Panc1 (cell line): ENCODE measurements at regions not wholly inside any gene's neighbourhood (a gene's known extent, or its start where the extent isn't known, plus 50 kb on each side); places are given as distances from the start of the nearest gene placed in this dataset.

Source experiments
- ATAC-seq: fragments of 200-7000 bp; cut with Tn5 transposase; 2 replicates; pipeline ENCODE4 v1.9.1; 2020; ENCODE audit warnings: mild to moderate bottlenecking, moderate library complexity
- BruUV-seq: library from RNA; stranded (reverse); fragments of 400-500 nt; replicated peaks from 2 replicates; lab custom pipeline; 2021; lab: Mats Ljungman, UMichigan
- CTCF ChIA-PET: fragments of 300-600 bp; sonication (Branson Sonifier 250); formaldehyde crosslinking; loops from one replicate; lab custom pipeline; 2022; ENCODE audit warnings: antibody characterized with exemption; lab: Charles Lee
- POLR2A ChIA-PET: fragments of 300-600 bp; sonication (Branson Sonifier 250); formaldehyde crosslinking; loops from one replicate; lab custom pipeline; 2022; ENCODE audit warnings: antibody characterized with exemption; lab: Charles Lee
- DNase-seq: peaks from one replicate; pipeline ENCODE4 v3.0.0-alpha.2; 2010; ENCODE audit warnings: low read depth, low spot score
- H3K27ac ChIP-seq: 2 replicates; pipeline ENCODE4 v1.5.1; 2011; ENCODE audit warnings: mild to moderate bottlenecking, low read length, inconsistent platforms
- H3K27me3 ChIP-seq: fragments of 200-500 bp; sonication (Bioruptor generic); 2 replicates; pipeline ENCODE4 v1.6.0; 2014; ENCODE audit warnings: low read length, inconsistent platforms; ENCODE audit not compliant: control insufficient read depth, insufficient read depth
- H3K36me3 ChIP-seq: fragments of 200-500 bp; sonication (Bioruptor generic); 2 replicates; pipeline ENCODE4 v1.5.1; 2014; ENCODE audit warnings: inconsistent platforms, mild to moderate bottlenecking, low read length, moderate library complexity; ENCODE audit not compliant: control insufficient read depth, insufficient read depth
- H3K4me1 ChIP-seq: 2 replicates; pipeline ENCODE4 v1.5.1; 2011; ENCODE audit warnings: inconsistent platforms, mild to moderate bottlenecking, low read length, moderate library complexity; ENCODE audit not compliant: control insufficient read depth, insufficient read depth
- H3K4me3 ChIP-seq, 2 experiments: 2 replicates each; pipeline ENCODE4 v1.5.1; 2011 to 2012; ENCODE audit warnings: low read depth in 2 of 2, low read length in 2 of 2, mild to moderate bottlenecking in 2 of 2, inconsistent platforms in 1 of 2, moderate library complexity in 1 of 2
- H3K9me3 ChIP-seq: fragments of 200-500 bp; sonication (Bioruptor generic); 2 replicates; pipeline ENCODE4 v1.5.1; 2014; ENCODE audit warnings: low read depth, mild to moderate bottlenecking, inconsistent platforms, low read length, moderate library complexity; ENCODE audit not compliant: control insufficient read depth, insufficient read depth
- POLR2AphosphoS5 ChIP-seq: IDR thresholded peaks from 2 replicates; pipeline ENCODE4 v1.6.1; 2012; ENCODE audit warnings: mild to moderate bottlenecking, low read depth, low read length, moderate library complexity
- SIN3A ChIP-seq: IDR thresholded peaks from 2 replicates; pipeline ENCODE4 v1.6.1; 2012; ENCODE audit warnings: low read depth, mild to moderate bottlenecking, low read length, moderate library complexity, borderline replicate concordance; ENCODE audit not compliant: insufficient read depth
- TCF7L2 ChIP-seq: IDR thresholded peaks from 2 replicates; pipeline ENCODE4 v1.6.1; 2011; ENCODE audit warnings: mild to moderate bottlenecking, low read depth, low read length, inconsistent platforms
- in situ Hi-C: cut with HindIII; loops from 2 replicates; pipeline ENCODE4 v1.10.0; 2016; ENCODE audit warnings: low sequenced_read_pairs, low pct_unique_long_range_greater_than_20kb
- intact Hi-C: fragments of 100-400 bp; cut with micrococcal nuclease; formaldehyde crosslinking; loops from one replicate; pipeline ENCODE4 v1.10.0; 2022; ENCODE audit not compliant: unreplicated experiment
- TF ChIP-seq, protein P1 (sequence below): fragments of 450-650 bp; IDR thresholded peaks from 2 replicates; pipeline ENCODE4 v1.5.1; 2017; ENCODE audit warnings: mild to moderate bottlenecking
- TF ChIP-seq, protein P2 (sequence below), 2 experiments: IDR thresholded peaks; 2 replicates each; pipeline ENCODE4 v1.6.1; 2011 to 2012; ENCODE audit warnings: low read depth in 2 of 2, control low read depth in 1 of 2, low read length in 1 of 2, mild to moderate bottlenecking in 1 of 2, moderate library complexity in 1 of 2; ENCODE audit not compliant: insufficient read depth in 1 of 2

DNA sequence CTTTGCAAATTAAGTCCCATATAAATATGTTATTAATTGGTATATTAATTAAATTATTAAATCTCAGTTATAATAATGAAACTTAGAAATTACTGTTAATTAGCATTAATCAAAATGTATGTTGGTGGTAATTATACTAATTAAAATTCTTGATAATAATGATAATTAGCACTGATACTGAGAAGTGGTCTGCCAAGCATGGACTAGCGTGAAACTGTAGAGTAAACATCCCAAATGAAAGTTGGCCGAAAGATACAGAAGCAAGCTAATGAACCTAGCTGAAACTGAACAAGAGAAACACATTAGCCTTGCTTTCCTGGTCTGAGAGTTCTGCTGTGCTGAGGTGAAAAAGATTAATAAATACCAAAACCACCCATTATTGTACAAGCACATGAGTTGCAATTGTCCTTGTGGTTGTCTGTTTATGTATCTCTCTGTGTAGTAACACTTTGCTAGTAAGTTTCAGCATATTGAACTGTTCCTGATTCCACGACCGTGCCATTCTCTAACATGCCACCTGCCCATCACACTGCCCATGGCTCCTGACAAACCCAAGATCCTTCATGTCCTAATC is 341.8 kb downstream of the PLPP3 start:
- POLR2A ChIA-PET: no interaction called here
- TF ChIP-seq TCF7L2: no peak
- no TSS peak for BruUV-seq
- Histone ChIP-seq H3K27ac (no peak overlapping the region), H3K4me3 (no peak overlapping the region), H3K9me3 (no peaks in the 10 kb centered on the region), H3K36me3 (no peaks in the 10 kb centered on the region), H3K4me1 (no peaks in the 10 kb centered on the region), H3K27me3 (no peaks in the 10 kb centered on the region)
- CTCF ChIA-PET: no interaction called here
- ATAC-seq (no peak), DNase-seq (no peak)
- intact Hi-C loops (no loop called here), in situ Hi-C loops (no loop called here)

DNA sequence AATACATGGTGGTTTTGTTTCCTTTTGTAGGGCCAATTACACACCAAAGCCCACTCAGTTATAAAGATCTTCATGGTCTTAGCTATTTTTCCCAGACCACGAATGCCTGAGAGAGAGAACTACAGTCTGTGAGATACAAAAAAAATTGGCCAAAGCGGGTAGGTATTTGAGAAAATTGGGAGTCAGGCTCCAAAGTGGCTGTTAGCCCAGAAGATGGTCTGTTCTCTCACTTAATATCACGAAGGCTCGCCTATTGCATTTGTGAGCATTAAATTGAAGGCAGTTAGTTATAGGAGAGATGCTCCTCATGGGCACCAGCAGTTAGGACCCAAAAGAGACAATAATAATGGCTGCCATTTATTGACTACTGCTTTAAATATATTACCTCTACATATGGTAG is 342.7 kb downstream of the PLPP3 start:
- Histone ChIP-seq H3K9me3 (no peaks in the 10 kb centered on the region), H3K27ac (no peak overlapping the region), H3K4me1 (no peaks in the 10 kb centered on the region), H3K36me3 (no peaks in the 10 kb centered on the region), H3K27me3 (no peaks in the 10 kb centered on the region), H3K4me3 (no peak overlapping the region)
- intact Hi-C loops: no loop called here
- BruUV-seq: no TSS peak
- in situ Hi-C loops: no loop called here
- ChIA-PET CTCF (no interaction called here), POLR2A (no interaction called here)
- no peak for TF ChIP-seq TCF7L2
- TF ChIP-seq, protein P1, sequence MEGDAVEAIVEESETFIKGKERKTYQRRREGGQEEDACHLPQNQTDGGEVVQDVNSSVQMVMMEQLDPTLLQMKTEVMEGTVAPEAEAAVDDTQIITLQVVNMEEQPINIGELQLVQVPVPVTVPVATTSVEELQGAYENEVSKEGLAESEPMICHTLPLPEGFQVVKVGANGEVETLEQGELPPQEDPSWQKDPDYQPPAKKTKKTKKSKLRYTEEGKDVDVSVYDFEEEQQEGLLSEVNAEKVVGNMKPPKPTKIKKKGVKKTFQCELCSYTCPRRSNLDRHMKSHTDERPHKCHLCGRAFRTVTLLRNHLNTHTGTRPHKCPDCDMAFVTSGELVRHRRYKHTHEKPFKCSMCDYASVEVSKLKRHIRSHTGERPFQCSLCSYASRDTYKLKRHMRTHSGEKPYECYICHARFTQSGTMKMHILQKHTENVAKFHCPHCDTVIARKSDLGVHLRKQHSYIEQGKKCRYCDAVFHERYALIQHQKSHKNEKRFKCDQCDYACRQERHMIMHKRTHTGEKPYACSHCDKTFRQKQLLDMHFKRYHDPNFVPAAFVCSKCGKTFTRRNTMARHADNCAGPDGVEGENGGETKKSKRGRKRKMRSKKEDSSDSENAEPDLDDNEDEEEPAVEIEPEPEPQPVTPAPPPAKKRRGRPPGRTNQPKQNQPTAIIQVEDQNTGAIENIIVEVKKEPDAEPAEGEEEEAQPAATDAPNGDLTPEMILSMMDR: no peak
- TF ChIP-seq, protein P2, sequence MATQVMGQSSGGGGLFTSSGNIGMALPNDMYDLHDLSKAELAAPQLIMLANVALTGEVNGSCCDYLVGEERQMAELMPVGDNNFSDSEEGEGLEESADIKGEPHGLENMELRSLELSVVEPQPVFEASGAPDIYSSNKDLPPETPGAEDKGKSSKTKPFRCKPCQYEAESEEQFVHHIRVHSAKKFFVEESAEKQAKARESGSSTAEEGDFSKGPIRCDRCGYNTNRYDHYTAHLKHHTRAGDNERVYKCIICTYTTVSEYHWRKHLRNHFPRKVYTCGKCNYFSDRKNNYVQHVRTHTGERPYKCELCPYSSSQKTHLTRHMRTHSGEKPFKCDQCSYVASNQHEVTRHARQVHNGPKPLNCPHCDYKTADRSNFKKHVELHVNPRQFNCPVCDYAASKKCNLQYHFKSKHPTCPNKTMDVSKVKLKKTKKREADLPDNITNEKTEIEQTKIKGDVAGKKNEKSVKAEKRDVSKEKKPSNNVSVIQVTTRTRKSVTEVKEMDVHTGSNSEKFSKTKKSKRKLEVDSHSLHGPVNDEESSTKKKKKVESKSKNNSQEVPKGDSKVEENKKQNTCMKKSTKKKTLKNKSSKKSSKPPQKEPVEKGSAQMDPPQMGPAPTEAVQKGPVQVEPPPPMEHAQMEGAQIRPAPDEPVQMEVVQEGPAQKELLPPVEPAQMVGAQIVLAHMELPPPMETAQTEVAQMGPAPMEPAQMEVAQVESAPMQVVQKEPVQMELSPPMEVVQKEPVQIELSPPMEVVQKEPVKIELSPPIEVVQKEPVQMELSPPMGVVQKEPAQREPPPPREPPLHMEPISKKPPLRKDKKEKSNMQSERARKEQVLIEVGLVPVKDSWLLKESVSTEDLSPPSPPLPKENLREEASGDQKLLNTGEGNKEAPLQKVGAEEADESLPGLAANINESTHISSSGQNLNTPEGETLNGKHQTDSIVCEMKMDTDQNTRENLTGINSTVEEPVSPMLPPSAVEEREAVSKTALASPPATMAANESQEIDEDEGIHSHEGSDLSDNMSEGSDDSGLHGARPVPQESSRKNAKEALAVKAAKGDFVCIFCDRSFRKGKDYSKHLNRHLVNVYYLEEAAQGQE (IDR thresholded peaks at IDR 0.05; ENCODE audit: insufficient read depth in 1 of 2, low read depth in 2 of 2, low read length in 1 of 2): no peak
- TF ChIP-seq POLR2AphosphoS5: no peak
- no peak for TF ChIP-seq SIN3A
- ATAC-seq (no peak), DNase-seq (no peak)

DNA sequence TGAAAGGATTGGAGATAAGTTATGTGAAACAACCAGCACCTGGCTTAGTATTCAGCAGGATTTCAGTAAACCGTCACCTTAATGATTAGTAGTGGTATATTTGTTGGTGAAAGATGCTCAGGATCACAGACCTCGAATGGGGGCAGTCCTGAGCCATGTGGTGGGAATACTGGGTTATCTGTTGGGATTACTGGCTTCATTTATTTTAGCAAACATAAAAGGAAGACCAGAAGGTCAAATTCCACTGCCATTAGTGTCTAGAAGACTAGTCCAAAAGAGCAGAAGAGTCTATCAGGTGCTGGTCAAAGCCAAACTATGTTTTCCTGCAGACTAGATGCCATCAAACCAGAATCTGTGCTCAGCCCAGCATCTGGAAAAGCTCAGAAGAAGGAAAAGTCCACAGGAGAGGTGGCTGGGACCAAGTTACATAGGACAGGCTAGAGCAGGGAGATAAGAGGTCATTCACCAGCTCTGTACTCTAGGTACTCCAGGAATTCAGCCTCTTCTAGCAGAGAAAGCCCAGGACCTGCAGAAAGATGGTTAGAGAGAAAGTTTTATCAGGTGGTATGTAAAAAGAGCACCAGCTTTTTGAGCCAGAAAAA is 343.4 kb downstream of the PLPP3 start:
- ChIA-PET CTCF (no interaction called here), POLR2A (no interaction called here)
- intact Hi-C loops (no loop called here), in situ Hi-C loops (no loop called here)
- Histone ChIP-seq H3K27ac (no peak overlapping the region), H3K4me3 (no peak overlapping the region), H3K27me3 (no peaks in the 10 kb centered on the region), H3K36me3 (no peaks in the 10 kb centered on the region), H3K4me1 (no peaks in the 10 kb centered on the region), H3K9me3 (no peaks in the 10 kb centered on the region)
- ATAC-seq (no peak), DNase-seq (no peak)
- BruUV-seq: no TSS peak
- TF ChIP-seq, protein P2 (IDR thresholded peaks at IDR 0.05; ENCODE audit: insufficient read depth in 1 of 2, low read depth in 2 of 2, low read length in 1 of 2): no peak
- TF ChIP-seq SIN3A (no peak), POLR2AphosphoS5 (no peak), TCF7L2 (no peak)
- TF ChIP-seq, protein P1: no peak
